IMR-90 (cell line): ENCODE measurements at regions not wholly inside any gene's neighbourhood (a gene's known extent, or its start where the extent isn't known, plus 50 kb on each side); places are given as distances from the start of the nearest gene placed in this dataset.
A peak's percentile ranks its signal among the peaks of the same experiment; 100 is the strongest.

Source experiments
- ATAC-seq: fragments of 200-7000 bp; cut with Tn5 transposase; 2 replicates; pipeline ENCODE4 v1.9.1; 2020; ENCODE audit warnings: low read depth, mild to moderate bottlenecking, moderate library complexity
- BruUV-seq: library from RNA; stranded (reverse); fragments of 400-500 nt; replicated peaks from 2 replicates; lab custom pipeline; 2021; lab: Mats Ljungman, UMichigan
- CTCF ChIA-PET: fragments of 300-600 bp; formaldehyde crosslinking; extraction: SDS; loops from one replicate; lab custom pipeline; 2021; ENCODE audit warnings: antibody characterized with exemption; lab: Yijun Ruan, JAX
- POLR2A ChIA-PET: fragments of 300-600 bp; sonication (Branson Sonifier 250); formaldehyde crosslinking; loops from one replicate; lab custom pipeline; 2022; ENCODE audit warnings: antibody characterized with exemption; ENCODE audit not compliant: unreplicated experiment; lab: Charles Lee
- DNase-seq: peaks from one replicate; pipeline ENCODE4 v3.0.0; 2013
- H2AFZ ChIP-seq: replicated peaks from 2 replicates; pipeline ENCODE3; 2013; ENCODE audit warnings: low read length, mild to moderate bottlenecking; ENCODE audit not compliant: poor library complexity
- H2AK5ac ChIP-seq: 2 replicates; pipeline ENCODE4 v1.6.1; 2013; ENCODE audit warnings: low read depth, low read length, inconsistent platforms
- H2AK9ac ChIP-seq: replicated peaks from 2 replicates; pipeline ENCODE3; 2013; ENCODE audit warnings: mild to moderate bottlenecking, low read depth, low read length, moderate library complexity; ENCODE audit not compliant: poor library complexity
- H2BK120ac ChIP-seq: 2 replicates; pipeline ENCODE4 v1.6.1; 2013; ENCODE audit warnings: low read depth, low read length, inconsistent platforms
- H2BK15ac ChIP-seq: 3 replicates; pipeline ENCODE4 v1.6.1; 2013; ENCODE audit warnings: low read depth, low read length, inconsistent platforms
- H2BK20ac ChIP-seq: 2 replicates; pipeline ENCODE4 v1.6.1; 2013; ENCODE audit warnings: low read depth, mild to moderate bottlenecking, inconsistent platforms, low read length, moderate library complexity
- H2BK5ac ChIP-seq: 2 replicates; pipeline ENCODE4 v1.6.1; 2013; ENCODE audit warnings: mild to moderate bottlenecking, low read depth, low read length, inconsistent platforms; ENCODE audit not compliant: poor library complexity, severe bottlenecking
- H3K14ac ChIP-seq: replicated peaks from 2 replicates; pipeline ENCODE4 v1.6.1; 2013; ENCODE audit warnings: low read depth, low read length, inconsistent platforms
- H3K18ac ChIP-seq: 2 replicates; pipeline ENCODE4 v1.6.1; 2013; ENCODE audit warnings: low read depth, low read length, control low read depth
- H3K23ac ChIP-seq: 2 replicates; pipeline ENCODE4 v1.6.1; 2013; ENCODE audit warnings: low read depth, low read length, inconsistent platforms
- H3K27ac ChIP-seq: 2 replicates; pipeline ENCODE4 v1.5.1; 2013; ENCODE audit warnings: mild to moderate bottlenecking, control low read depth, low read length; ENCODE audit not compliant: insufficient read depth
- H3K27me3 ChIP-seq: 2 replicates; pipeline ENCODE4 v1.6.1; 2013; ENCODE audit warnings: low read length; ENCODE audit not compliant: control insufficient read depth, insufficient read depth
- H3K36me3 ChIP-seq: 2 replicates; pipeline ENCODE4 v1.6.1; 2013; ENCODE audit warnings: low read length, mixed read lengths; ENCODE audit not compliant: control insufficient read depth, insufficient read depth
- H3K4ac ChIP-seq: 2 replicates; pipeline ENCODE4 v1.6.1; 2013; ENCODE audit warnings: low read depth, low read length, inconsistent platforms
- H3K4me1 ChIP-seq: 2 replicates; pipeline ENCODE4 v1.6.1; 2013; ENCODE audit warnings: low read length, mixed read lengths; ENCODE audit not compliant: control insufficient read depth, insufficient read depth
- H3K4me2 ChIP-seq: 2 replicates; pipeline ENCODE4 v1.6.1; 2013; ENCODE audit warnings: low read depth, mild to moderate bottlenecking, control low read depth, low read length, moderate library complexity
- H3K4me3 ChIP-seq: 2 replicates; pipeline ENCODE4 v1.5.1; 2013; ENCODE audit warnings: low read depth, mild to moderate bottlenecking, control low read depth, low read length, moderate library complexity; ENCODE audit not compliant: insufficient read depth
- H3K56ac ChIP-seq: 2 replicates; pipeline ENCODE4 v1.6.1; 2013; ENCODE audit warnings: low read length, inconsistent platforms; ENCODE audit not compliant: insufficient read depth; ENCODE audit errors: extremely low read depth
- H3K79me1 ChIP-seq, 2 experiments: 2 replicates each; pipeline ENCODE4 v1.6.1; 2013; ENCODE audit warnings: low read length in 2 of 2, inconsistent platforms in 1 of 2, low read depth in 1 of 2
- H3K9ac ChIP-seq: 2 replicates; pipeline ENCODE4 v1.6.1; 2013; ENCODE audit warnings: low read depth, low read length, control low read depth
- H3K9me1 ChIP-seq: 2 replicates; pipeline ENCODE4 v1.6.1; 2013; ENCODE audit warnings: low read length, inconsistent platforms; ENCODE audit not compliant: insufficient read depth
- H3K9me3 ChIP-seq: 2 replicates; pipeline ENCODE4 v1.6.1; 2013; ENCODE audit warnings: low read length; ENCODE audit not compliant: control insufficient read depth, insufficient read depth
- H4K20me1 ChIP-seq: 2 replicates; pipeline ENCODE4 v1.6.1; 2013; ENCODE audit warnings: low read length, inconsistent platforms; ENCODE audit not compliant: insufficient read depth
- H4K5ac ChIP-seq: 2 replicates; pipeline ENCODE4 v1.6.1; 2013; ENCODE audit warnings: mild to moderate bottlenecking, low read depth, low read length, control low read depth
- H4K8ac ChIP-seq, 2 experiments: 2 replicates each; pipeline ENCODE4 v1.6.1; 2013; ENCODE audit warnings: low read depth in 2 of 2, low read length in 2 of 2, control low read depth in 1 of 2, inconsistent platforms in 1 of 2
- H4K91ac ChIP-seq: 2 replicates; pipeline ENCODE4 v1.6.1; 2013; ENCODE audit warnings: low read depth, low read length, inconsistent platforms; ENCODE audit not compliant: insufficient read depth
- BHLHE40 ChIP-seq: fragments of 150-350 bp; IDR thresholded peaks from 2 replicates; pipeline ENCODE4 v1.6.1; 2016; ENCODE audit warnings: mild to moderate bottlenecking, low read depth, low read length
- CHD1 ChIP-seq: IDR thresholded peaks from 2 replicates; pipeline ENCODE4 v1.6.1; 2012; ENCODE audit warnings: low read depth, low read length, improper control_type of control experiment
- RCOR1 ChIP-seq: IDR thresholded peaks from 2 replicates; pipeline ENCODE4 v1.6.1; 2012; ENCODE audit warnings: mild to moderate bottlenecking, low read length, improper control_type of control experiment; ENCODE audit not compliant: insufficient replicate concordance
- WGBS, 2 experiments: methylation state at CpG; one replicate each; pipeline versions ENCODE4 v1.1.5 to v1.1.7; 2013; ENCODE audit warnings: missing lambda C conversion rate in 2 of 2; ENCODE audit not compliant: insufficient read length in 1 of 2; ENCODE audit errors: extremely low coverage in 2 of 2; 5-methylcytosine and 5-hydroxymethylcytosine counted together
- dilution Hi-C: fragments of 300-500 bp; cut with HindIII; formaldehyde crosslinking; loops from one replicate; pipeline ENCODE4 v1.14.3; 2018; ENCODE audit warnings: low sequenced_read_pairs; ENCODE audit not compliant: unreplicated experiment
- in situ Hi-C: fragments of 300-500 bp; cut with MboI; formaldehyde crosslinking; loops from 3 replicates; pipeline ENCODE4 v1.14.3; 2019; ENCODE audit warnings: low sequenced_read_pairs, inconsistent platforms, mixed read lengths
- intact Hi-C: fragments of 100-400 bp; cut with micrococcal nuclease; formaldehyde crosslinking; loops from 2 replicates; pipeline ENCODE4 v1.10.0; 2022

- Histone ChIP-seq H4K5ac (no peak overlapping the region; the same call in 1 of the 2 replicates), H2BK5ac (peak overlapping the region; percentile 35), H3K14ac (peak overlapping the region; percentile 12; the same call in 1 of the 2 replicates), H3K27me3 (peaks cover 7% of the 10 kb centered on the region), H2BK15ac (no peak overlapping the region; the same call in 2 of the 3 replicates), H4K20me1 (no peaks in the 10 kb centered on the region), H4K91ac (peak overlapping the region; percentile 59), H3K18ac (peak overlapping the region; percentile 20; the same call in 1 of the 2 replicates), H3K4ac (peak overlapping the region; percentile 68), H4K8ac (no peak overlapping the region), H2AFZ (no peak overlapping the region), H3K23ac (no peak overlapping the region), H3K36me3 (no peaks in the 10 kb centered on the region), H3K27ac (no peak overlapping the region), H3K4me3 (no peak overlapping the region), H3K4me2 (no peak overlapping the region), H3K9ac (no peak overlapping the region), H2BK120ac (peak overlapping the region; percentile 67; the same call in 1 of the 2 replicates), H3K79me1 (no peaks in the 10 kb centered on the region), H3K9me3 (no peaks in the 10 kb centered on the region), H3K4me1 (peaks cover 20% of the 10 kb centered on the region), H3K9me1 (peaks cover 18% of the 10 kb centered on the region), H3K56ac (no peak overlapping the region; the same call in 1 of the 2 replicates), H2AK9ac (peak overlapping the region; percentile 4), H2AK5ac (peak overlapping the region; percentile 55; the same call in 1 of the 2 replicates), H2BK20ac (peak overlapping the region; percentile 57)
- BruUV-seq, result no TSS peak
- in situ Hi-C loops (no loop called here), intact Hi-C loops (no loop called here), dilution Hi-C loops (no loop called here)
- DNase-seq (no peak), ATAC-seq (no peak)
- CTCF ChIA-PET, result interaction anchor here (0.6 kb wide), 1 partner anchor 30 kb away, joined by 3 read pairs; no protein-coding TSS in a partner anchor
- WGBS, 2 experiments, result 93% methylated on average over 3 of the region's 5 CpGs; no CpG with 5 or more reads in 1 of the 2 experiments
- POLR2A ChIA-PET, result no interaction called here
- TF ChIP-seq BHLHE40, result no peak
- TF ChIP-seq RCOR1, result no peak
- TF ChIP-seq CHD1, result no peak
Measured at GRCh38 chr2:19775315-19775714, 126.5 kb downstream of the TTC32 start.
